Central memory CD8-positive, alpha-beta T cell (primary cell): ENCODE measurements at regions not wholly inside any gene's neighbourhood (a gene's known extent, or its start where the extent isn't known, plus 50 kb on each side); places are given as distances from the start of the nearest gene placed in this dataset.

Source experiments
- ATAC-seq: fragments of 150-1000 bp; cut with Tn5 transposase; replicated peaks from 2 replicates; pipeline ENCODE4 v1.10.0; 2022; ENCODE audit warnings: mild to moderate bottlenecking, moderate FRiP score, moderate number of reproducible peaks; ENCODE audit not compliant: poor library complexity, severe bottlenecking; ENCODE audit errors: extremely low read depth
- DNase-seq, 2 donors: peaks; one replicate each; pipeline ENCODE4 v3.0.0; 2021; ENCODE audit warnings: low spot score in 2 of 2
- H3K27ac Mint-ChIP-seq: one replicate; pipeline ENCODE4 v1.8.0; 2022; ENCODE audit warnings: low read depth, mild to moderate bottlenecking, moderate library complexity, mixed read lengths
- H3K27me3 Mint-ChIP-seq: one replicate; pipeline ENCODE4 v1.8.0; 2022; ENCODE audit warnings: mixed read lengths
- H3K36me3 Mint-ChIP-seq: one replicate; pipeline ENCODE4 v1.8.0; 2022; ENCODE audit warnings: mild to moderate bottlenecking, moderate library complexity, mixed read lengths; ENCODE audit not compliant: insufficient read depth
- H3K4me1 Mint-ChIP-seq: one replicate; pipeline ENCODE4 v1.8.0; 2022; ENCODE audit warnings: mixed read lengths
- H3K4me3 Mint-ChIP-seq: one replicate; pipeline ENCODE4 v1.8.0; 2022; ENCODE audit warnings: mild to moderate bottlenecking, moderate library complexity, mixed read lengths
- H3K9me3 Mint-ChIP-seq: one replicate; pipeline ENCODE4 v1.8.0; 2022; ENCODE audit warnings: mixed read lengths

- Mint-ChIP-seq H3K27me3 (no peaks in the 10 kb centered on the region), H3K9me3 (no peaks in the 10 kb centered on the region), H3K4me1 (peaks cover 8% of the 10 kb centered on the region), H3K27ac (peak overlapping the region; percentile 76), H3K4me3 (no peak overlapping the region), H3K36me3 (peaks cover 1% of the 10 kb centered on the region)
- DNase-seq (peak in 1 of 2 donors; percentile 9), ATAC-seq (peak; percentile 42)
Observed at GRCh38 chrX:40202456-40202855, 104.7 kb upstream of the BCOR start.

GRCh38 chrX:40201329-40201885 lies 103.6 kb upstream of the BCOR start:
- H3K36me3 Mint-ChIP-seq = peaks cover 1% of the 10 kb centered on the region
- no peaks in the 10 kb centered on the region for H3K9me3 Mint-ChIP-seq
- H3K4me3 Mint-ChIP-seq = no peak overlapping the region
- ATAC-seq = peak; percentile 95
- peak in 1 of 2 donors; percentile 35 for DNase-seq
- H3K27ac Mint-ChIP-seq = peak overlapping the region; percentile 79
- H3K27me3 Mint-ChIP-seq = no peaks in the 10 kb centered on the region
- peaks cover 8% of the 10 kb centered on the region for H3K4me1 Mint-ChIP-seq

DNA sequence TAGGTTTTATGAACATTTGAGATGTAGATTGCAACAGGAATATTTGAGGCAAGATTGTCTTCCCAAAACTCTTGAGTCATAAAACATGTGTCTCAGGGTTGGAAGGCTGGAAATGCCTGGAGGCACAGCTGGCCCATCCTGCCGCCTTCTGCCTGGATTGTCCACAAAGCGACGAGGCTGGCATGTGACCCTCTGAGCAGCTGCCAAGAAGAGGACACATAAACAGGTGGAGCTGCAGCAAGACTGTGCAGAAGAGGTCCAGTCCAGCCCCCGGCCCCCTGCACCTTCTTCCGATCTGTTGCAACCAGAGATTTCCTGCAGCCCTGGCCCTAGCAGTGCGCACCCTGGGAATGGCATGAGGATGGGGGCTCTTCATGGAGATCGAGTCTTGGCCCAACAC lies 101.9 kb upstream of the BCOR start:
- H3K27ac Mint-ChIP-seq = no peak overlapping the region
- no peak for ATAC-seq
- H3K27me3 Mint-ChIP-seq = no peaks in the 10 kb centered on the region
- H3K36me3 Mint-ChIP-seq = no peaks in the 10 kb centered on the region
- DNase-seq = no peak
- H3K4me1 Mint-ChIP-seq = peaks cover 8% of the 10 kb centered on the region
- H3K4me3 Mint-ChIP-seq = no peak overlapping the region
- no peaks in the 10 kb centered on the region for H3K9me3 Mint-ChIP-seq

DNA sequence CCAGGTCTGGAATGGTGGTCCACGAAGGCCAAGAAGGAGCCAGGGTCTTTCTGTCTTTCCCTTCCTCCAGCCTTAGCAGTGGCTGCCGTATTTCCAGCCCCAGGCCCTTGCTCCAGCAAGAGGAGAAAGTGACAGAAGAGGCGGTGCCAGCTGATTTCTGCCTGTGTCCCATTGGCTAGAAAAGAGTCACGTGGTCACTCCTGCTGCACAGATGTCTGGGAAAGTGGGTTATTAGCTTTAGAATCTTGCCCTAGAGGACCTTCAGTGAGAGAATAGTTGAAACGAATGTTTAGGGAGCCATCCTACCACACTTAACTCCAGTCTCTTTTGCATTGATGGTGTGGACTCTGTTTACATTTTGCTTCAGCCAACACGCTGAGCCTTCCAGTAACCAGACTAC lies 99.3 kb upstream of the BCOR start:
- no peaks in the 10 kb centered on the region for H3K27me3 Mint-ChIP-seq
- no peak overlapping the region for H3K27ac Mint-ChIP-seq
- DNase-seq = no peak
- no peaks in the 10 kb centered on the region for H3K36me3 Mint-ChIP-seq
- ATAC-seq = no peak
- no peaks in the 10 kb centered on the region for H3K4me1 Mint-ChIP-seq
- H3K9me3 Mint-ChIP-seq = no peaks in the 10 kb centered on the region
- no peak overlapping the region for H3K4me3 Mint-ChIP-seq

DNA sequence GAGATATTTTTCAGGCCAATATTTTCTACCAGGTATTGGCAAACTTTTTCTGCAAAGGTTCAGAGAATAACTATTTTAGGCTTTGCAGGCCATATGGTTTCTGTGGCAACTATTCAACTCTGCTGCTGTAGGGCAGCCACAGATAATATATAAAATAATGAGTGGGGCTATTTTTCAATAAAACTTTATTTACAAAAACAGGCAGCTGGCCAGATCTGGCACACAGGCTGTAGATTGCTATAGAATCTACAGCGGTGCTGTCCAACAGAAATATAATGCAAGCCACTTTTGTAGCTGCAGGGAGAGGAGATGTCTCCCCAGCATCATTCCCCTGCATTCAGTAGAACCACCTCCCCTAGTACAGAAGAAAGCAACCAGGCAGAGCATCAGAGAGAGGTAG lies 97.6 kb upstream of the BCOR start:
- no peaks in the 10 kb centered on the region for H3K4me1 Mint-ChIP-seq
- H3K4me3 Mint-ChIP-seq = no peak overlapping the region
- no peaks in the 10 kb centered on the region for H3K36me3 Mint-ChIP-seq
- ATAC-seq (no peak), DNase-seq (no peak)
- no peak overlapping the region for H3K27ac Mint-ChIP-seq
- H3K9me3 Mint-ChIP-seq = no peaks in the 10 kb centered on the region
- no peaks in the 10 kb centered on the region for H3K27me3 Mint-ChIP-seq

DNA sequence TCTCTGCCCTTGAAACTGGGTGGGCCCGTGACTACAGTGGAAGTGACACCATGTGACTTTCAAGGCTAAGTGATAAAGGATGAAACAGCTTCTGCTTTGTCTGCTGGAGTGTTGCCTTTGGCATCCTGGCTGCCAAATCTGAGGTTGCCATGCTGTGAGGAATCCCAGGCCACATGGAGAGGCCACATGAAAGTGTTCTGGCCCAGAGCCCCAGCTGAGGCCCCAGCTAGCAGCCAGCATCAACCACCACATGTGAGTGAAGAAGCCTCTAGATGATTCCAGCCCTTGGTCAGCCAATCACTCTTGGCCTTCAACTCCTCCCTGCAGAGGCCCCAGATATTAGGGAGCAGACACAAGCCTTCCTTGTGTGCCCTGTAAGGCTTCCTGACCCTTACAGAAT lies 94.4 kb upstream of the BCOR start:
- no peaks in the 10 kb centered on the region for H3K4me1 Mint-ChIP-seq
- H3K27ac Mint-ChIP-seq = no peak overlapping the region
- no peaks in the 10 kb centered on the region for H3K36me3 Mint-ChIP-seq
- no peaks in the 10 kb centered on the region for H3K27me3 Mint-ChIP-seq
- ATAC-seq (no peak), DNase-seq (no peak)
- no peak overlapping the region for H3K4me3 Mint-ChIP-seq
- H3K9me3 Mint-ChIP-seq = no peaks in the 10 kb centered on the region

DNA sequence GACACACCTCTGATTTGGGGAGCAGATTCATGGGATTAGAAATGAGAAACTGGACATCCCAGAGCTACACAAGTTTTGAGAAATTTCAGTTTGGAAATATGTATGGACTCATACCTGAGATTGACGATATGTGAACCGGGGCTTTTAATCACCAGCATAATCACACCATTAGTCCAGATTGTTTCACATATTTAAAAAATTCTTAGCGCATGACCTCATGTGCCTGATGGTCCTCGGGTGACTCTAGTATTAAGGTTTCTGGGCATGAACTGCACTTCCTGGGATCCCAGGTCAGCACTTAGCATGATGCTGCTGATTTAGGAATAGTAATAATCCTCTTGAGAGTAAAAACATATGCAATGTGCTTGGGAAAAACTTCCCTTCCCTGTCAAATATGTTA lies 91.9 kb upstream of the BCOR start:
- H3K9me3 Mint-ChIP-seq = peaks cover 5% of the 10 kb centered on the region
- ATAC-seq (no peak), DNase-seq (no peak)
- no peak overlapping the region for H3K4me3 Mint-ChIP-seq
- no peaks in the 10 kb centered on the region for H3K27me3 Mint-ChIP-seq
- H3K36me3 Mint-ChIP-seq = no peaks in the 10 kb centered on the region
- no peaks in the 10 kb centered on the region for H3K4me1 Mint-ChIP-seq
- H3K27ac Mint-ChIP-seq = no peak overlapping the region

- no peaks in the 10 kb centered on the region for H3K36me3 Mint-ChIP-seq
- H3K27ac Mint-ChIP-seq = no peak overlapping the region
- DNase-seq = no peak
- no peak for ATAC-seq
- peaks cover 5% of the 10 kb centered on the region for H3K9me3 Mint-ChIP-seq
- no peak overlapping the region for H3K4me3 Mint-ChIP-seq
- H3K4me1 Mint-ChIP-seq = no peaks in the 10 kb centered on the region
- H3K27me3 Mint-ChIP-seq = no peaks in the 10 kb centered on the region
Observed at GRCh38 chrX:40188573-40189417, 91.0 kb upstream of the BCOR start.

DNA sequence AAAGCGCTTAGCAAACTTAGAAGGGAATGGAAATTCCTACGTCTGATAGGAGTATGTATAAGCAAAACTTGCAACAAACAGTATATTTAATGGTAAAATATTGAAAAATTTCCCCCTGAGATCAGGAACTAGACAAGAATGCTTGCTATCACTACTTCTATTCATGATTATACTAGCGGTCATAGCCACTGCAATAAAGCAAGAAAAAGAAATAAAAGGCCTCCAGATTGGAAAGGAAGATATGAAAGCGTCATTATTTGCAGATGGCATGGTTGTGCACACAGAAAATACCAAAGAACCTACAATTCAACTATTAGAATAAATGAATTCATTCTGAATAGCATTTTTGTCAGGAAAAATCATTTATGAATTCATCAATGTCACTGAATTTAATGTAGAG lies 87.2 kb upstream of the BCOR start:
- Mint-ChIP-seq H3K36me3 (no peaks in the 10 kb centered on the region), H3K27ac (no peak overlapping the region), H3K4me1 (no peaks in the 10 kb centered on the region), H3K27me3 (no peaks in the 10 kb centered on the region), H3K9me3 (peaks cover 5% of the 10 kb centered on the region), H3K4me3 (no peak overlapping the region)
- no peak for DNase-seq
- ATAC-seq = no peak

GRCh38 chrX:40182615-40183014 lies 84.9 kb upstream of the BCOR start:
- DNase-seq (no peak), ATAC-seq (no peak)
- peaks cover 5% of the 10 kb centered on the region for H3K9me3 Mint-ChIP-seq
- no peaks in the 10 kb centered on the region for H3K27me3 Mint-ChIP-seq
- no peaks in the 10 kb centered on the region for H3K36me3 Mint-ChIP-seq
- H3K4me1 Mint-ChIP-seq = peaks cover 6% of the 10 kb centered on the region
- H3K4me3 Mint-ChIP-seq = no peak overlapping the region
- no peak overlapping the region for H3K27ac Mint-ChIP-seq

- DNase-seq (no peak), ATAC-seq (no peak)
- Mint-ChIP-seq H3K4me1 (peaks cover 9% of the 10 kb centered on the region), H3K27ac (no peak overlapping the region), H3K36me3 (no peaks in the 10 kb centered on the region), H3K4me3 (no peak overlapping the region), H3K9me3 (peaks cover 5% of the 10 kb centered on the region), H3K27me3 (no peaks in the 10 kb centered on the region)
Observed at GRCh38 chrX:40182095-40182494, 84.3 kb upstream of the BCOR start.

DNA sequence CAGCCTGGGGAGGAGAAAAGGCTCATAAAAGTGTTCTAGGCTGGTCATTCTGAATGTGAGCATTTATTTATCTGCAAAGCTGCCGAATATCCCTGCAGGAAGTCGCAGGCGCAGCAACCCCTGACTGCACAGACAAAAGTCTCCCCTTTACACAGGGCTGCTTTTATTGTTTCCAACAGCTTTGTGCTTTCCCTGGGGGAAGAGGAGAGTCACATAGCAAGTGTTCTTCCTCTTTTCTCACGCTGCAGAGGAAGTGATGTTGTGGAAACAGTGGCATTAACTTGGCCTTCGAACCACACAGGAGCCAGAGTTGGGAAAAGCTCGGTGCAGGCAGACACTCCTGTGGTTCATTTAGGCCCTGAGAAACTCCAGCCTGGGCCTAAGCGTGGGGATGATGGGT lies 81.5 kb upstream of the BCOR start:
- ATAC-seq (no peak), DNase-seq (no peak)
- H3K9me3 Mint-ChIP-seq = no peaks in the 10 kb centered on the region
- no peak overlapping the region for H3K4me3 Mint-ChIP-seq
- peaks cover 14% of the 10 kb centered on the region for H3K4me1 Mint-ChIP-seq
- no peaks in the 10 kb centered on the region for H3K27me3 Mint-ChIP-seq
- H3K27ac Mint-ChIP-seq = no peak overlapping the region
- H3K36me3 Mint-ChIP-seq = peaks cover 16% of the 10 kb centered on the region

GRCh38 chrX:40177942-40178715 lies 80.4 kb upstream of the BCOR start:
- ATAC-seq (no peak), DNase-seq (no peak)
- Mint-ChIP-seq H3K9me3 (no peaks in the 10 kb centered on the region), H3K27ac (peak overlapping the region; percentile 25), H3K27me3 (no peaks in the 10 kb centered on the region), H3K36me3 (peaks cover 17% of the 10 kb centered on the region), H3K4me3 (no peak overlapping the region), H3K4me1 (peaks cover 24% of the 10 kb centered on the region)
